ENCODE measurements at regions not wholly inside any gene's neighbourhood (a gene's known extent, or its start where the extent isn't known, plus 50 kb on each side); places are given as distances from the start of the nearest gene placed in this dataset.
A peak's percentile ranks its signal among the peaks of the same experiment; 100 is the strongest.

GRCh38 chr4:170522427-170522970 is 432.7 kb upstream of the AADAT start (continued):
- no peak for TF ChIP-seq ZNF462 (CRISPR knock-in tag; IDR thresholded peaks at IDR 0.05)
- TF ChIP-seq CREB1 (CRISPR knock-in tag; IDR thresholded peaks at IDR 0.05; ENCODE audit: low read depth) = no peak
- no peak for TF ChIP-seq POLR2AphosphoS5 (IDR thresholded peaks at IDR 0.05; ENCODE audit: low read depth)

- Mint-ChIP-seq H3K27ac (no peak overlapping the region), H3K4me1 (no peaks in the 10 kb centered on the region; the same call in 2 of the 3 replicates), H3K27me3 (ENCODE audit: insufficient read depth, low read depth, poor library complexity) (no peaks in the 10 kb centered on the region), H3K9me3 (no peaks in the 10 kb centered on the region; the same call in 2 of the 3 replicates), H3K36me3 (ENCODE audit: low read depth) (no peaks in the 10 kb centered on the region), H3K4me3 (no peak overlapping the region)
- Histone ChIP-seq H3K27me3 (ENCODE audit: insufficient read depth) (no peaks in the 10 kb centered on the region), H3K79me2 (replicated peaks; ENCODE audit: insufficient read depth) (no peaks in the 10 kb centered on the region), H3F3A (replicated peaks; ENCODE audit: low read depth) (no peaks in the 10 kb centered on the region), H3K36me3 (ENCODE audit: insufficient read depth) (no peaks in the 10 kb centered on the region), H2AFZ (peak overlapping the region; percentile 2; the same call in 1 of the 2 replicates), H3K4me2 (no peak overlapping the region), H3K4me1 (ENCODE audit: insufficient read depth) (no peaks in the 10 kb centered on the region), H3K4me3 (no peak overlapping the region), H3K27ac (ENCODE audit: low read depth) (no peak overlapping the region), H4K20me1 (replicated peaks; ENCODE audit: insufficient read depth) (no peaks in the 10 kb centered on the region), H3K9me2 (ENCODE audit: insufficient read depth) (no peaks in the 10 kb centered on the region)
- DNase-seq (ENCODE audit: low spot score) = no peak
- ATAC-seq = no peak
- TF ChIP-seq JUNB (IDR thresholded peaks at IDR 0.05; ENCODE audit: unreplicated experiment) = no peak
- no peak for TF ChIP-seq REST (IDR thresholded peaks at IDR 0.05; ENCODE audit: unreplicated experiment)
- TF ChIP-seq CTCF (conservative IDR thresholded peaks at IDR 0.05; ENCODE audit: low read depth in 2 of 2) = no peak
- no peak for TF ChIP-seq POLR2AphosphoS5 (IDR thresholded peaks at IDR 0.05; ENCODE audit: low read depth)
- no peak for TF ChIP-seq EZH2 (IDR thresholded peaks at IDR 0.05; ENCODE audit: low read depth, unreplicated experiment)
- TF ChIP-seq STAT1 (IDR thresholded peaks at IDR 0.05; ENCODE audit: unreplicated experiment) = no peak
- TF ChIP-seq CREB1 (CRISPR knock-in tag; IDR thresholded peaks at IDR 0.05; ENCODE audit: low read depth) = no peak
These were observed 407.9 kb upstream of the AADAT start for GRCh38 chr4:170497689-170498088.

Data from GM23338 (cell line).